A549 (cell line): ENCODE measurements at regions not wholly inside any gene's neighbourhood (a gene's known extent, or its start where the extent isn't known, plus 50 kb on each side); places are given as distances from the start of the nearest gene placed in this dataset.

Experiments used
- TF ChIP-seq, protein P1 (sequence below): fragments of 250-450 bp; sonication (Bioruptor Pico); IDR thresholded peaks from 2 replicates; pipeline ENCODE4 v1.5.0; 2021; ENCODE audit warnings: mild to moderate bottlenecking, moderate library complexity, borderline replicate concordance
- TF ChIP-seq, protein P2 (sequence below): fragments of >200 bp; sonication (Bioruptor Twin); formaldehyde crosslinking; IDR thresholded peaks from 3 replicates; pipeline ENCODE4 v1.6.1; 2016

DNA sequence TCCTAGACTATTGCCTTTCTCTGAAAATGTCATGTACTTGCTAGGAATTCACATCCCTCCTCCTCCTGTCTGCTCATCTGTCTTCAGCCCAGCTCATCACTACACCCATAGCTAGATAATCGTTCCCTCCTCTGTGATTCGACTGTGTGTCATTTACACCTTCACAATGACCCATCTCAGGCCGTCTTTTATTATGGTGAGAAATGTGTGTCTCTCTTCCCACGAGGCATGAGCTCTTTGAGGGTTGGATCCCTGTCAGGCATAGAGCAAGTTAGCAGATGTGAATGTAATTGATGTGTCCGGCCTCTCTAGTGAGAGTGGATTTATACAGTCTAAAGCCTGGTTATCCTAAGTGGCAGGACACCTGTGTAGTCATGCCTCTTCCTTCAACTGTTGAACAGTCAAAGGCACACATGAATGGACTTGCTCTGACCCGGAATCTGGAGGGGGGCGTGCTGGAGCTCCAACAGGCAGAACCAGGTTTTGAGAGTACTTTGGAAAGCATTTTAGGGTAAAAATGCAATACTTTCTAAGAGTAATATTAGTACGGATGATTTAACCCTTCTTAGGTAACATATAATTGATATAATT lies 182.1 kb downstream of the UTRN start:
- TF ChIP-seq, protein P1, sequence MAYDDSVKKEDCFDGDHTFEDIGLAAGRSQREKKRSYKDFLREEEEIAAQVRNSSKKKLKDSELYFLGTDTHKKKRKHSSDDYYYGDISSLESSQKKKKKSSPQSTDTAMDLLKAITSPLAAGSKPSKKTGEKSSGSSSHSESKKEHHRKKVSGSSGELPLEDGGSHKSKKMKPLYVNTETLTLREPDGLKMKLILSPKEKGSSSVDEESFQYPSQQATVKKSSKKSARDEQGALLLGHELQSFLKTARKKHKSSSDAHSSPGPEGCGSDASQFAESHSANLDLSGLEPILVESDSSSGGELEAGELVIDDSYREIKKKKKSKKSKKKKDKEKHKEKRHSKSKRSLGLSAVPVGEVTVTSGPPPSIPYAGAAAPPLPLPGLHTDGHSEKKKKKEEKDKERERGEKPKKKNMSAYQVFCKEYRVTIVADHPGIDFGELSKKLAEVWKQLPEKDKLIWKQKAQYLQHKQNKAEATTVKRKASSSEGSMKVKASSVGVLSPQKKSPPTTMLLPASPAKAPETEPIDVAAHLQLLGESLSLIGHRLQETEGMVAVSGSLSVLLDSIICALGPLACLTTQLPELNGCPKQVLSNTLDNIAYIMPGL (CRISPR knock-in tag), result no peak
- TF ChIP-seq, protein P2, sequence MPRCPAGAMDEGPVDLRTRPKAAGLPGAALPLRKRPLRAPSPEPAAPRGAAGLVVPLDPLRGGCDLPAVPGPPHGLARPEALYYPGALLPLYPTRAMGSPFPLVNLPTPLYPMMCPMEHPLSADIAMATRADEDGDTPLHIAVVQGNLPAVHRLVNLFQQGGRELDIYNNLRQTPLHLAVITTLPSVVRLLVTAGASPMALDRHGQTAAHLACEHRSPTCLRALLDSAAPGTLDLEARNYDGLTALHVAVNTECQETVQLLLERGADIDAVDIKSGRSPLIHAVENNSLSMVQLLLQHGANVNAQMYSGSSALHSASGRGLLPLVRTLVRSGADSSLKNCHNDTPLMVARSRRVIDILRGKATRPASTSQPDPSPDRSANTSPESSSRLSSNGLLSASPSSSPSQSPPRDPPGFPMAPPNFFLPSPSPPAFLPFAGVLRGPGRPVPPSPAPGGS, result no peak
